Sciatic nerve (tissue), 2 donors: ENCODE measurements at regions not wholly inside any gene's neighbourhood (a gene's known extent, or its start where the extent isn't known, plus 50 kb on each side); places are given as distances from the start of the nearest gene placed in this dataset.
"Not testable (repeated sequence)": the region's sequence is repeated elsewhere in the genome, so short reads cannot be mapped to it uniquely, and the experiment has no call there.

Source experiments
- ATAC-seq: fragments of 200-7000 bp; cut with Tn5 transposase; one replicate; pipeline ENCODE4 v1.9.1; 2020; ENCODE audit warnings: mild to moderate bottlenecking, moderate library complexity
- DNase-seq: peaks from one replicate; pipeline ENCODE4 v3.0.0-alpha.2; 2020; ENCODE audit warnings: low spot score
- intact Hi-C: fragments of 100-400 bp; cut with DNase I; formaldehyde crosslinking; loops from one replicate; pipeline ENCODE4 v1.14.2; 2022
- donor health status: DM: no; HTN: no; CAD: no.
- donor health status: DM: no; HTN: no; CAD: no.

DNA sequence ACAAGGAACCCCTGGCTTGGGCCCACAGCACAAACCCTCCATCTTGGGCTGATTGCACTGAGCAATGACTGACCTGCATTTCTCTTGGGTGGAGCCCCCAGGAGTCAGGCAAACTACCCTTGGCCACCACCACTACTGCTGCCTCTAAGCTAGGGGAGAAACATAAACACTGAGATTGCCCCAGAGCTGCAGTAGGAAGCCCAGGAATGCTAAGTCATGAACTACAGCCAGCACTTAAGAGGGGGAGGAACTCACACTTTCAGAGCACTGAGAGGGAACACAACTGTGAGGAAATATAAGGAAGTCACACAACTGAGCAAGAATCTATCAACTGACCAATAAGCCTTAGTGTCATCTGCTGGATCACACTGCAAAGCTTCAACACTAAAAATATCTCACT lies 111.6 kb upstream of the PPP3CA start:
- intact Hi-C loops = no loop called here
- ATAC-seq (no peak), DNase-seq (no peak)

DNA sequence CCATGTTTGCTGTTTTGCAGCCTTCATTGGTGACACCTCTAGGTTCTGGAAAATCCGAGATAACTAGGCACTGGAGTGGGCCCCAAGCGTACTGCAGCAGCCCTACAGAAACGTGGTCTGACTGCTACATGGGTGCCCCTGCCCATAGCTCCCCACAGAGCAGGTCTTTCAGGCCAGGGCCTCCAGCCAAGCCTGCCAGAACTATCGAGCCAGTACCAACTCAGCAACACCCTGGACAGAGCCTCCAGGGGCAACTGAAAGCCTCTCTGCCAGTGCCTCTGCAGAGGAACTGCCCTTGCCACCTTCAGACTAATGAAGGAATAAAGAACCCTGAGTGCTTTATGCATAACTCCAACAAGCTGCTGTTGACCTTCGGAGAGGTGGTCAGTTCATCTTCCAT lies 111.1 kb upstream of the PPP3CA start:
- ATAC-seq (no peak), DNase-seq (no peak)
- intact Hi-C loops = no loop called here

DNA sequence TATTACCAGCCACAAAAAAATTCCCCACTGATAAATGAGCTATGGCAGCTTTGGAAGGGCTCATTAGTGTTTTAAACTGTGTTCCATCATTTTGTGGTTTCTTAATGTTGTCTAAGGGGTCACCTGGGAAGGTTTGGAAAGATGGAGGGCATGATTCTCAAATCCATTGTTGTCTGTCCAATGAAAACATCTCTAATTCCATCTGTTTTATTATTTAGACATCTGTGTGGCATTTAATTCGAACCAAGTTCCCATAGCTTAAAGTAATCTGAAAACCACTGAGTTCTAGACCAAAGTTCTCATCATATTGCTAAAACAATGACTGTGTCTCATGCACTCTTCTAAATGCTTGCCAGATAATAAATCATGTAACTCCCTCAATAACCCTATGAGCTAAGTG lies 103.8 kb upstream of the PPP3CA start:
- ATAC-seq = no peak
- intact Hi-C loops = no loop called here
- no peak for DNase-seq

DNA sequence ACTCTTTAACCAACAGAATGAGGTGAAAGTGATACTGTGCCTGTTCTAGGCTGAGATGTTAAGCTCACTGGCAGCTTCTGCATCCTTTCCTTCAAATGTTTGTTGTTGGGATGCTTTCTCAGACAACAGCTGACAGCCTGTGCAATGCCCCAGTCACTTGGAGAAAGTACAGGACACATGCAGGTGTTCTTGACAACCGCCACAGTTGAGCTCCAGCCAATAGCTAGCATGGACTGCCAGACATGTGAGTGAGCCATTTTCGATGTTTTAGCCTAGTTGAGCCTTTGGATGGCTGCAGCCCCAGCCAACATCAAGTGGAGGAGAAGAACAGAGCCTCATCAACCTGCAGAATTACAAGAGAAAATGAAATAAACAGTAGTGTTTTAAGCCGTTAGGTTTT lies 94.1 kb upstream of the PPP3CA start:
- DNase-seq = no peak
- no peak for ATAC-seq
- intact Hi-C loops = no loop called here

DNA sequence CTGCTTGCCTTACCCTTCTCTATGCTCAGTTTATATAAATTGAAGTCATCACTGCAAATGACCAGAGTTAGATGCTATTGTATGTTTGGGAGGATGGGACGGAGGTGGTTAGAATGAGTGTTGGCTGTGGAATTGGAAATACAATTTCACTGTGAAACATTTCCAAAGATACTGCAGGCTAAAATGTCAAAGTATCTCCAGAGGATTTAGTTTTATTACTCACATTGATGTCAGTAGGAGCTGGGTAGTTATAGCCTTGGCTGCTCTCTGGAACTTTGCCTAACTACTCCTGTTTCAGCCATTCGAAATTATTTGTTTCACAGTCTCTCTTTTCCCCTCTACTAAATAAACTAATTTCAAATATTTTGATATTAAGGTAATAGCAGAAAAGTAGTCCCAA lies 92.6 kb upstream of the PPP3CA start:
- no peak for DNase-seq
- peak; percentile 81 for ATAC-seq
- intact Hi-C loops = no loop called here

DNA sequence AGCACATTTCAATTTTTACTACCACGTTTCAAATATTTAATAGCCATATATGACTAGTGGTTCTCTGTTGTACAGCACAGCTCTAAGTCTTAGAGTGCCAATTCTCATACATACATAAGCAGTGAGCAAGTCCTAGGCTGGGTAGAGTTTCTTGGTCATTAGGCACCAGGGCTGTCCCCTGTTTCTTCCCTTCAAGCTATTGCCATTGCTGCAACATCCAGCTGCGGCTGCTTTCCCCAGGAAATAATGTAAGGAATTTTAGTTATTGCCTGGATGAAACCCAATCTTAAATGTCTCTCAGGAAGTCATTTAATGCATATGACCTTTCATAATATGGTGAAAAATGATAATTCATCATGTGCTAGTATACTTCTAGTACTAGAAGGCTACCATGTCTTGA lies 74.1 kb upstream of the PPP3CA start:
- intact Hi-C loops = no loop called here
- DNase-seq (no peak), ATAC-seq (no peak)

DNA sequence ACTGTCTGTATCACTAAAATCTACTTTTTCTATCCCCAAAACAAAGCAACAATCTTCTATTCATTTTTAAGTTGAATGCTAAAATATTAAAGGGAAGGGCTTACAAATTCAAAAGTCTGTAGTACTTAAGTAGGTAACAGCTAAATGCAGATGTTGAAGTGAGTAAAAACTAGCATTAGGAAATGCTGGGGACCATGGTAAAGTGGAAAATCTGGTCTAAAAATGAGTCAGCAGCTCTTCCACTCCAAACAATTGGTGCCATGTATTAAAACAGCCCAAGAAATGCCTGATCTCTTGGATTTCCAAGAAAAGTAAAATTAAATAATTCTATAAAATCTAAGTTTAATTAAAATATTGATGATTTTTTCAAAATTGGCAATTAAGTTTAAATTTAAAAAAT lies 73.3 kb upstream of the PPP3CA start:
- DNase-seq (no peak), ATAC-seq (no peak)
- intact Hi-C loops = no loop called here

DNA sequence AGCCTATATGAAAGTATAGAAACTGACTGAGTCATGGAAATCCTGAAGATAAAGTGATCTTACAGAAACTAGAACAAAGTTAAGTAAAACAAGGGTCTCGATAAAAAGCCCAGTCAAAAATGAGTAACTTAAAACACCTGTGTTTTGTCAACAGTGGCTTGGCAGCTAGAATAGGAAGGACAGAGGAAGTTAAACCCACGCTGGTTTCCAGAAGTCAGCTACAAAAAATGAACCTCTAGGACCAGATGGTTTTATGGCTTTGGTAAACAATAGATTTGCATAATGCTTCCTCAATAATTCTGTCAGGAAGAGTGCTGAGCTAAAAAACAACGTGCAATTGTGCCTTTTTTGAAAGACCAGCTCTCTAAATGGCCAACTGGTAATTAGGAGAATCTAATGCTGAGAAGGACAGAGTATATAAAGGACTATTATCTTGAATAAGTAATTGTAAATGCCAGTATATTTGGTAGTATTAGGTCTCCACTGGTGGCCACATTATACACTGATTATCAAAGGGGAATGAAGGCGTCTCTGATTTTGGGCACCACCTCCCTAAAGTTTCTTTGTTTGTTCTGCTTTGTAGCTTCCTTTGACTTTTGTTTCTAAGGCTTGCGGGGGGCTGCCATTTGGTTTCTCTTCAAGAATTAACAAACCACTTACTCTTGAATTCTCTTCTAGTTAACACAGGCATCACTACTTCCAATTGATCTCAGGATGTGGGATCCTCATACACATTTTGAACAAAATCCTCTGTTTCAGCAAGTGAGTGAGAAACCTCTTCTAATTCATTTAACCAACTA lies 72.2 kb upstream of the PPP3CA start:
- intact Hi-C loops = no loop called here
- DNase-seq = no peak
- no peak for ATAC-seq

DNA sequence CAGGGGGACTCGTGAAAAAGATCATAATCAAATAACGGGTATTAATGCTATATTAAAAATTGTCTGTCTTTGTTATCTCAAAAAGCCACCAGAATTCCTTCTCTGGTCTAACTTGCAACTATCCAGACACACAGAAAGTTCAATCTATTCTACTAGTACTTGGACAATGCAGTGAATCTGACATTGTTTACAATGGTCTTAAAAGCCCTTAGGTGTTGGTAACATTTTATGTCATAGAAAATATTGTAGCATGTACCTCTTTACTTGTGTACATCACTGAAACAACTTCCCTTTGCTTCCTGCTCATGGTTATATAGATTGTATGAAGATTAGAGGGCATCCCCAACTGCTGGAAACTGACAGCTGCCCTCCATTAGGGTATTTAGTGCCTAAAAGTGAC lies 71.1 kb upstream of the PPP3CA start:
- DNase-seq (no peak), ATAC-seq (no peak)
- intact Hi-C loops = no loop called here

DNA sequence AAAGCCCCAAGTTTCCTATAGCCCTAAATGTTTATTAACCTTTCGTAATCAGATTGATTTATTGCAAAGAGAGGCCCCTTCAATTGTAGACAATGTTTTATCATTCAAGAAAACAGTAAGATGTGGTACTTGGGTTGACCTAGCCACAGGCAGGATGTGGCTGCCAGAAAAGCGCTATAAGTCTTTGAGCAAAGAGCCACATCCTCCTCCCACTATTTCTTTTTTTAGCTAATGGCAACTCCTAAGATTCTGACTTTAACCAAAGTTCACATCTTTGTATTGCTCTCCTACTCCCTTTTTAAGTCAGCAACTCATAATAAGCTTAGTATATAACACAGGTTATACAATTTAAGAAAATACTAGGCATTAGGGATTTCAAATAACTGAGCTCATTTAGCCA lies 70.7 kb upstream of the PPP3CA start:
- ATAC-seq = no peak
- intact Hi-C loops = no loop called here
- DNase-seq = no peak

DNA sequence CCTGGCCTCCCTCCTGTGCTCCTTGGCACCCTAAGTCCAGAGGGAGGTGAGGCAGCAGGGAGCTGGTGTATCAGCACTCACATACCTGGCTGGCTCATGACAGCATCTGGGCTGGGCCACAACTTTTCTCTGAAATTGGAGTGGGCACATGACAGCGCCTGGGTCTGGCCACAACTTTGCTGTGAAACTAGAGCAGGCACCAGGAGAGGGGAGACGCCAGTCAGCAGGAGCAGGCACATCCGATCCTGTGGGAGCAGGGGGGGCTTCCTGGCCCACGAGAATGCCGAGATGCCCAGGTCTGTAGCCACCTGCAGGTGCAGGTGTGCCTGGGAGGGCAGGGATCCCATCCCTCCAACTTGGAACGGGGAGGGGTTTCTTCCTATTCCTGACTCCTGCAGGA lies 69.7 kb upstream of the PPP3CA start:
- ATAC-seq = no peak

DNA sequence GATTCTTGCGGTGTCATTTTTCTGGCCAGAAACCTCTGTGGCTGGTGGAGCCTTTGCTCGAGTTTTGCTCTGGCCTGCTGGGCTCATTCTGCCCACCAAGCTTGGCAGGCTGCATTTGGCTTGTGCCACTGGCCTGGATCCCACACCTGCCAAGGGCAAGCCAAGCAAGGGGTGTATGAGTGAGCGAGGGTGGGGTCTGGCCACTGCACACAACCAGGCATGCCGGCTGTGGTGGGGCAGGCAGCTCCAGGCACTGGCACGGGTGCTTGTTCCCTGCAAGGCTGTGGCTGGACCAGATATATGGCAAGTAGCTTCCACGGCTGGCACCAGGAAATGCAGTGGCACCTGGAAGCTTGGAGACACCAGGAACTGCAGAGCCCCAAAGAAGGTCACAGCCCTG lies 68.6 kb upstream of the PPP3CA start:
- DNase-seq (no peak), ATAC-seq (no peak)
- intact Hi-C loops = no loop called here

More for the DNA sequence above, 69.7 kb upstream of the PPP3CA start:
- DNase-seq = no peak
- intact Hi-C loops = no loop called here

DNA sequence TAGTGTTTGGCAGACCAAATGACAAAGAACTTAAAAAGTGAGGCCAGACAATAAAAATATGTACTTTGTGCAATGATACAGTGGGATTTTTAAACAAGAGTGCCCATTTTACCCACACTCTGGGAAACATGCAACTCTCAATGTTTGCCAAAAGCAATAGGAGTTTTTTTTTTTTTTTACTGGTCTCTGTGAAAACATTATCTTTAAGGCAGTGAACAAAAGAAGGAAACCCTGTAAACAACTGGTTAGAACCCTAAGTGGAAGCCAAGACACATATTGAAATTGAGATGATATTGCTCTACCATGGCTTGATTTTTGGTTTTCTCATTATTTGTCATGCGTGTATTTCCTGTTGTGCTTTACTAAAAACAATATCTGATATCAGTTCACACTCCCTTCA lies 67.2 kb upstream of the PPP3CA start:
- ATAC-seq (no peak), DNase-seq (no peak)
- intact Hi-C loops = no loop called here

DNA sequence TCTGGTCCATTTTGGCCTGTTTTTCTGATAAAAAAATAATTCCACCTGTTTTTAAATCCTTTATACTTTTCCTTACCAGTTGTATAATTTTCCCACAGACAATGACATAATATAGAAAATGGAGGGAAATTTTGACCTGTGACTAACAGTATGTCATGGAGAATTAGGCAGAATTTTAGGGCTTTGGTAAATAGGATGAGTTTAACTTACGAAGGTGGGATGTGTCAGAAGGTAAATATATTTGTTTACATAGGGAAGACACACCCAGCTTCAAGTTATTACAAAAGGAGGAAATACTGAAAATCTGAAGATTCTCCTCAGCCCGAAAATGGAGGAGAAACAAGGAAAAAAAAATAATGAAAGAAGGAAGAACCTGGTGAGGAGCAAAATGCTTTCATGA lies 64.6 kb upstream of the PPP3CA start:
- ATAC-seq = no peak
- intact Hi-C loops = no loop called here

DNA sequence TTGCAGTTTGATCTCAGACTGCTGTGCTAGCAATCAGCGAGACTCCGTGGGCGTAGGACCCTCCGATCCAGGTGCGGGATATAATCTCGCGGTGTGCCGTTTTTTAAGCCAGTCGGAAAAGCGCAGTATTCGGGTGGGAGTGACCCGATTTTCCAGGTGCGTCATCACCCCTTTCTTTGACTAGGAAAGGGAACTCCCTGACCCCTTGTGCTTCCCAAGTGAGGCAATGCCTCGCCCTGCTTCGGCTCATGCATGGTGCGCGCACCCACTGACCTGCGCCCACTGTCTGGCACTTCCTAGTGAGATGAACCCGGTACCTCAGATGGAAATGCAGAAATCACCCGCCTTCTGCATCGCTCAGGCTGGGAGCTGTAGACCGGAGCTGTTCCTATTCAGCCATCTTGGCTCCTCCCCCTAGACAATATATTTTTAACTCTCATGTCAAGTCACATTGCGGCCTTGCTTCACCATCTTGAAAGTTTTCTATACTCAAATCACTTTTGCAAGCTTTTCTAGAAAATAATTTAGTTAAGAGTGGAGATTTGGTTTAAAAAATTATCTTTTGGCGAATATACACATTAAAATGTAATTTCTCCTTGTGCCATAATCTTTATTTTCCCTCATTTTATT lies 64.1 kb upstream of the PPP3CA start:
- intact Hi-C loops, ATAC-seq, DNase-seq: not testable (repeated sequence)

More for the DNA sequence above, 64.6 kb upstream of the PPP3CA start:
- DNase-seq = no peak

DNA sequence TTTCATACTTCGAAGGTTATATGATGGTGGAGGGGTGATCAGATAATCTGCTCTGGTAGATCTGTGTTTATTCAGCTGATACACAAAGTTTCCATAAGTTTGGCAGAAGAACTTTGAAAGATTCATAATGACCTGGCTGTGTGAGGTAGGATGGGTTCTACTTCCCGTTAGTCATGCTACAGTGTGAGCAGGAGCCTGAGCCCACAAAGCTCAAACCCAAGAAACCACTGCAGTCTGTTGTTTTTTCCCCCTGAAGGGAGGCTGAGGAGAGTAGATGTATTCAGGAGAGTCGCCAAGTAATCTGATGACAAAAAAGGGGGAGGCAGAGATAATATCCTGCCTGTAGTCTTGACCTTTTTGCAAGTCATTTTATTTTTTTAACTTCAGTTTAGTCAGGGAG lies 52.8 kb upstream of the PPP3CA start:
- intact Hi-C loops = no loop called here
- no peak for DNase-seq
- ATAC-seq = no peak

DNA sequence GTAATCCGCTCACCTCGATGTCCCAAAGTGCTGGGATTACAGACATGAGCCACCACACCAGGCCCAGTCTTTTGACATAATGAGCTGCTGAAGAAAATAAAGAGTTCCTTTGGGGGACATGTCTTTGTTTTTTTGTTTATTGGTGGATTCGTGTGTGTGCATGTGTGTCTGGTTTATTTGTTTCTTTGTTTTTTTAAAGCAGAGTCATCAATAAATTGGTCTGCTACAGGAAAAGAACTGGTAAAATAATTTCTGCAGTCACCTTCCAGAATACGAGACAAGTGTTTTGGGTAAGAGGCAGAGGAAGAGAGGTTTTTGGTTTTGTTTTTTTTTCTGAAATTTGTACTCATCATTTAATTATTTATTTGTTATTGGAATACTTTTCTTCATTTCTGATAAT lies 51.5 kb upstream of the PPP3CA start:
- intact Hi-C loops = no loop called here
- ATAC-seq (no peak), DNase-seq (no peak)
